GM12864 (cell line): ENCODE measurements at regions not wholly inside any gene's neighbourhood (a gene's known extent, or its start where the extent isn't known, plus 50 kb on each side); places are given as distances from the start of the nearest gene placed in this dataset.

Source experiments
- DNase-seq: peaks from one replicate; pipeline ENCODE4 v3.0.0-alpha.2; 2011; ENCODE audit warnings: low read depth
- H3K4me3 ChIP-seq: 2 replicates; pipeline ENCODE4 v1.5.1; 2011; ENCODE audit warnings: mild to moderate bottlenecking, low read depth, low read length, control low read depth
- TF ChIP-seq, protein P1 (sequence below): IDR thresholded peaks from 2 replicates; pipeline ENCODE4 v1.5.1; 2011; ENCODE audit warnings: low read depth, mild to moderate bottlenecking, moderate library complexity, low read length, control low read depth, inconsistent platforms; ENCODE audit errors: missing control alignments

DNA sequence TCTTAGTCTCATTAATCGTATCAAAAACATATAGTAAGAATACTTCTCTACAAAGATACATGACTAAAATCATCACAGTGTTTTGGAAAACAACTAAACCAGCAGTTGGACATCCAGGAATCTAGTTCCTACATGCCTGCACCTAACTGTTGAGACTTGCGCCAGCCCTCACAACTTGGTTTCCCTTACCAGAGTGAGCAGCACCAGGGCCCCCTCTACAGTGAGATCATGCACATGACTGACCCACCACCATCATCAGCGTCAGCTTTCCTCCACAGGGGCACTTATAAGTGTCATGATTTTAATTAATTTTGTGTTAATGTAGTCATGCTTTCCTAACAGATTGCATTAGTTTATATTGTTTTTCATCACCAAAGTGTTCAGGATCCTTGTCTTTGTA is 1322.0 kb downstream of the EFNB2 start:
- TF ChIP-seq, protein P1, sequence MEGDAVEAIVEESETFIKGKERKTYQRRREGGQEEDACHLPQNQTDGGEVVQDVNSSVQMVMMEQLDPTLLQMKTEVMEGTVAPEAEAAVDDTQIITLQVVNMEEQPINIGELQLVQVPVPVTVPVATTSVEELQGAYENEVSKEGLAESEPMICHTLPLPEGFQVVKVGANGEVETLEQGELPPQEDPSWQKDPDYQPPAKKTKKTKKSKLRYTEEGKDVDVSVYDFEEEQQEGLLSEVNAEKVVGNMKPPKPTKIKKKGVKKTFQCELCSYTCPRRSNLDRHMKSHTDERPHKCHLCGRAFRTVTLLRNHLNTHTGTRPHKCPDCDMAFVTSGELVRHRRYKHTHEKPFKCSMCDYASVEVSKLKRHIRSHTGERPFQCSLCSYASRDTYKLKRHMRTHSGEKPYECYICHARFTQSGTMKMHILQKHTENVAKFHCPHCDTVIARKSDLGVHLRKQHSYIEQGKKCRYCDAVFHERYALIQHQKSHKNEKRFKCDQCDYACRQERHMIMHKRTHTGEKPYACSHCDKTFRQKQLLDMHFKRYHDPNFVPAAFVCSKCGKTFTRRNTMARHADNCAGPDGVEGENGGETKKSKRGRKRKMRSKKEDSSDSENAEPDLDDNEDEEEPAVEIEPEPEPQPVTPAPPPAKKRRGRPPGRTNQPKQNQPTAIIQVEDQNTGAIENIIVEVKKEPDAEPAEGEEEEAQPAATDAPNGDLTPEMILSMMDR, result no peak
- H3K4me3 ChIP-seq, result no peak overlapping the region
- no peak for DNase-seq

DNA sequence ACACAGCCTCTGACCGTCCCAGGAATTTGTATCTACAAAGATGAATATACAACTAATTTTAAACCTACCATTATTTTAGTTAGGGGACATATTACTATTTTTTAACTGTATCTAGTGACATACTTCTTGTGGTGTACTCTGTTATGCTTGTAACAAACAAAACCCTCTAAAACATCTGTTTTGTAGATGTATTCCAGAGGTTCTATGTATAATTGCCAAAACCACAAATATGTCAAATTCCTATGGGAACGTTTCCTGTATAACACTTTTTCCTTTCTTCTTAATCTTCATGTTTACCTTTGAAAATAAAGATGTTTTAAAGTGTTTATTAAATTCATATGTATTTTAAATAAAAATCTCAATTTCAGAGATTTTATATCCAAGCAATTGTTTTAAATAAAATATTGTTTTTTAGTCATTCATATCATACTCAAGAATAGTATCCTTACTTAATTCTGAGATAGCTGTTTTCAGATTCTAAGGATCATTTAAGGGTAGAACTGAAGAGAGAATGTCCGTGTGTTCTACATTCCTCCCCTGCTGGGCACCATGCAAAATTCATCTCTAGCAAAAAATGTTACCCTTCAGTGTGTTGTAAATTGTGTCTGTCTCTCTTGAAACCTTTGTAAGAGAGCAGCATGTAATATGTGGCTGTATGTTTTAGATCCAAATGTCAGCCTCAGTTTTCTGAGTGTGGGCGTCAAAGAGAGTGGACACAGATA is 1327.7 kb downstream of the EFNB2 start:
- TF ChIP-seq, protein P1, result no peak
- no peak for DNase-seq
- H3K4me3 ChIP-seq, result no peak overlapping the region

DNA sequence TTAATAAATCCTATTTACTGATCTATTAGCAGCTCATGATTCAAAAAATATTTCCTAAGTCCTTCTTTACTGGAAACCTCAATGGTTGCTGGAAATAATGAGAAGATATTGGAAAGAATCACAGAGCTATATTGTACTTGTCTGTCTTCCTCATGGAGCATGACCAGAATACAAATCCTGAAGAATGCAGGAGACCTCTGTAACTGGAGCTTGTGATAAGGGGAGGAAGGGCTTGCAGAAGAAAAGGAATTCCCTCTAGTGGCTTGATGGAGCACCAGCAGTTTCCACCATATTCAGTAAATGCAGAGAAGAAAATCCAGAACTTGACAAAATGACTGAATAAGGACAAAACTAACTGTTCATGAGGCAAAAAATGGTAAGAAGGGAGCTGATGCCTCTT is 1333.1 kb downstream of the EFNB2 start:
- DNase-seq, result no peak
- H3K4me3 ChIP-seq, result no peak overlapping the region
- TF ChIP-seq, protein P1, result peak; percentile 50

GRCh38 chr13:105201351-105201750 is 1334.1 kb downstream of the EFNB2 start:
- H3K4me3 ChIP-seq, result no peak overlapping the region
- TF ChIP-seq, protein P1, result no peak
- DNase-seq, result no peak

- TF ChIP-seq, protein P1, result no peak
- DNase-seq, result no peak
- H3K4me3 ChIP-seq, result no peak overlapping the region
Measured at GRCh38 chr13:105200181-105200580, 1335.3 kb downstream of the EFNB2 start.

GRCh38 chr13:105196052-105196451 is 1339.4 kb downstream of the EFNB2 start:
- TF ChIP-seq, protein P1, result no peak
- no peak for DNase-seq

DNA sequence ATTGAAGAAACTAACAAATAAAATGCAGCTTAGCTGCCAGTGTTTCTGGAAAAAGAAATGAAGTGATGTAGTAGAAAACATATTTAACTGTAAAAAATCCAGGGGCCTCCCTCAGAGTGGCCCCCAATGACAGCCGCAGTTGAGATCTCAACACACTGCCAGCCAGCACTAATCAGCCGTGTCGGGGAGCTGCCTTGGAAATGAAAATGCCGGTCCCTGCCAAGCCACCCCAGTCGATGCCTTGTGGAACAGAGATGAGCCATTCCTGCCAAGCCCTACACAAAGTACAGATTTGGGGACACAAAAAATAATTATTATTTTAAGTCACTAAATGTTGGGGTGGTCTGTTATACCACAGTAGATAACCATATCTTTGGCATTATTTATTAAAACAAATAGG is 1342.4 kb downstream of the EFNB2 start:
- no peak for DNase-seq
- H3K4me3 ChIP-seq, result no peak overlapping the region
- TF ChIP-seq, protein P1, result no peak

More at GRCh38 chr13:105196052-105196451, 1339.4 kb downstream of the EFNB2 start:
- no peak overlapping the region for H3K4me3 ChIP-seq
